ENCODE measurements at regions not wholly inside any gene's neighbourhood (a gene's known extent, or its start where the extent isn't known, plus 50 kb on each side); places are given as distances from the start of the nearest gene placed in this dataset.
A peak's percentile ranks its signal among the peaks of the same experiment; 100 is the strongest.

DNA sequence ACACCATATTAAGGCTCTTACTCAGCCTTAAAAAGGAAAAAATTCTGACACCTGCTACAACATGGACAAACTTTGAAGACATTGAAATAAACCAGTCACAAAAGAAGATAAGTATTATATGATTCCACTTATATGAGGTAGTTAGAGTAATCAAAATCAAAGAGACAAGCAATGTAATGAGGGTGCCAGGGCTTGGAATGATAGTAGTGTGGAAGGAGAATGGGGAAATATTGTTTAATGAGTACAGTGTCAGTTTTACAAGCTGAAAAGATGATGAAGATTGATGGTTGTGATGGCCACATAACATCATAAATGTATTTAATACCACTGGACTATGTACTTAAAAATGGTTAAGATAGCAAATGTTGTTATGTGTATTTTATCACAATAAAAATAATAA, 485.7 kb downstream of the SPATA31D1 start:
- ATAC-seq (no peak), DNase-seq (ENCODE audit: low read depth in 1 of 2, low spot score in 1 of 2) (no peak), FAIRE-seq (no peak)
- Histone ChIP-seq H3K4me3 (no peak overlapping the region), H3K9me3 (no peaks in the 10 kb centered on the region), H3K4me2 (no peak overlapping the region), H3K4me1 (no peaks in the 10 kb centered on the region), H3K27ac (no peak overlapping the region)
- POLR2A ChIA-PET, result no interaction called here
- TF ChIP-seq CHD4 (IDR thresholded peaks at IDR 0.05; ENCODE audit: borderline replicate concordance) (no peak), RCOR1 (IDR thresholded peaks at IDR 0.05; ENCODE audit: low read depth, low read length) (no peak), EP300 (IDR thresholded peaks at IDR 0.05) (no peak)
- TF ChIP-seq, protein P1, sequence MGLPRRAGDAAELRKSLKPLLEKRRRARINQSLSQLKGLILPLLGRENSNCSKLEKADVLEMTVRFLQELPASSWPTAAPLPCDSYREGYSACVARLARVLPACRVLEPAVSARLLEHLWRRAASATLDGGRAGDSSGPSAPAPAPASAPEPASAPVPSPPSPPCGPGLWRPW (IDR thresholded peaks at IDR 0.05), result no peak
- TF ChIP-seq, protein P2, sequence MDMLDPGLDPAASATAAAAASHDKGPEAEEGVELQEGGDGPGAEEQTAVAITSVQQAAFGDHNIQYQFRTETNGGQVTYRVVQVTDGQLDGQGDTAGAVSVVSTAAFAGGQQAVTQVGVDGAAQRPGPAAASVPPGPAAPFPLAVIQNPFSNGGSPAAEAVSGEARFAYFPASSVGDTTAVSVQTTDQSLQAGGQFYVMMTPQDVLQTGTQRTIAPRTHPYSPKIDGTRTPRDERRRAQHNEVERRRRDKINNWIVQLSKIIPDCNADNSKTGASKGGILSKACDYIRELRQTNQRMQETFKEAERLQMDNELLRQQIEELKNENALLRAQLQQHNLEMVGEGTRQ (IDR thresholded peaks at IDR 0.05), result no peak
- CTCF ChIA-PET, result interaction anchor here (0.5 kb wide), 1 partner anchor 16 kb away, joined by 3 read pairs; no protein-coding TSS in a partner anchor

DNA sequence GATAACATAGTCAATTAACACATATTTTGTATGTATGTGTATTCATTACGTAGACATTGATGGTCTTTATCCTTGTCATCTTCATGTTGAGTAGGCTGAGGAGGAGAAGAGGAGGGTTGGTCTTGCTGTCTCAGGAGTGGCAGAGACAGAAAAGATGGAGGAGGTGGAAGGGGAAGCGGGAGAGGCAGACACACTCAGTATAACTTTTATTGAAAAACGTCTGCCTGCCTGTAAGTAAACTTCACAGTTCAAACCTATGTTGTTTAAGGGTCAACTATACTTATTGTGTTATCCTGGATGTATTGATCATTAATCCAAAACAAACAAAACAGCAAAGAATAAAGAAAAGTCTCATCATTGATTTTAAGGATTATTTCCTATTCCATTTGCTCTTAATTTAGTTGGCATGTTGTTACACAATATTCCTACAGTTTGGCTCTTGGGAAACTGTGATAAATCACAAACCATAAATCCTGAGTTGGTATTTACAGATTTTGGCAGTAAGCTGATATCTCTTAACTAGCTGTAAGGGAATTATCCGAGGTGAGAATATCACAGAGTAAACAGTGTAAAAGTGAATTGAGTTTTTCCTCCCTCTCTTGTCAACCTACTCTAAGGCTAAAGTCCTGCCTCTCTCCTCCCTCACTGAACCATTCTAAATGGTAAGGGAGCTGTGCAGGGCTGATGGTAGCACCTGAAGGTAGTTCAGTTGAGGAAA, 487.2 kb downstream of the SPATA31D1 start:
- no peak for ATAC-seq
- Histone ChIP-seq H3K4me2 (no peak overlapping the region), H3K9me3 (no peaks in the 10 kb centered on the region), H3K4me1 (no peaks in the 10 kb centered on the region), H3K27ac (no peak overlapping the region), H3K4me3 (no peak overlapping the region)
- ChIA-PET POLR2A (no interaction called here), CTCF (interaction anchor here (1.0 kb wide), 1 partner anchor 8 kb away, joined by 3 read pairs; no protein-coding TSS in a partner anchor)
- no peak for TF ChIP-seq RAD21 (conservative IDR thresholded peaks at IDR 0.05 in 1 of 2, IDR thresholded peaks at IDR 0.05 in 1 of 2)
- TF ChIP-seq HOXA7 (CRISPR knock-in tag; IDR thresholded peaks at IDR 0.05), result no peak
- TF ChIP-seq EP300 (IDR thresholded peaks at IDR 0.05), result no peak
- no peak for TF ChIP-seq JUNB (IDR thresholded peaks at IDR 0.05)
- TF ChIP-seq, protein P3, sequence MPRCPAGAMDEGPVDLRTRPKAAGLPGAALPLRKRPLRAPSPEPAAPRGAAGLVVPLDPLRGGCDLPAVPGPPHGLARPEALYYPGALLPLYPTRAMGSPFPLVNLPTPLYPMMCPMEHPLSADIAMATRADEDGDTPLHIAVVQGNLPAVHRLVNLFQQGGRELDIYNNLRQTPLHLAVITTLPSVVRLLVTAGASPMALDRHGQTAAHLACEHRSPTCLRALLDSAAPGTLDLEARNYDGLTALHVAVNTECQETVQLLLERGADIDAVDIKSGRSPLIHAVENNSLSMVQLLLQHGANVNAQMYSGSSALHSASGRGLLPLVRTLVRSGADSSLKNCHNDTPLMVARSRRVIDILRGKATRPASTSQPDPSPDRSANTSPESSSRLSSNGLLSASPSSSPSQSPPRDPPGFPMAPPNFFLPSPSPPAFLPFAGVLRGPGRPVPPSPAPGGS (IDR thresholded peaks at IDR 0.05), result no peak
- TF ChIP-seq GATA3 (IDR thresholded peaks at IDR 0.05; ENCODE audit: borderline replicate concordance), result no peak
- TF ChIP-seq HEYL (CRISPR knock-in tag; IDR thresholded peaks at IDR 0.05), result no peak
- TF ChIP-seq KDM5A (IDR thresholded peaks at IDR 0.05), result no peak
- TF ChIP-seq EHF (CRISPR knock-in tag; IDR thresholded peaks at IDR 0.05), result no peak
- TF ChIP-seq FOSL2 (IDR thresholded peaks at IDR 0.05), result no peak
- TF ChIP-seq FOSL2 (CRISPR knock-in tag; IDR thresholded peaks at IDR 0.05), result no peak
- no peak for TF ChIP-seq KDM1A (IDR thresholded peaks at IDR 0.05; ENCODE audit: low read depth)
- no peak for TF ChIP-seq EHMT2 (IDR thresholded peaks at IDR 0.05; ENCODE audit: low read depth)
- no peak for TF ChIP-seq RCOR1 (IDR thresholded peaks at IDR 0.05; ENCODE audit: low read depth, low read length)
- TF ChIP-seq MAZ (IDR thresholded peaks at IDR 0.05; ENCODE audit: borderline replicate concordance, low read depth, low read length), result no peak
- TF ChIP-seq NFE2L2 (conservative IDR thresholded peaks at IDR 0.05; ENCODE audit: low read length), result no peak
- TF ChIP-seq JUN (IDR thresholded peaks at IDR 0.05), result no peak
- TF ChIP-seq RFX5 (IDR thresholded peaks at IDR 0.05), result no peak
- TF ChIP-seq, protein P4, sequence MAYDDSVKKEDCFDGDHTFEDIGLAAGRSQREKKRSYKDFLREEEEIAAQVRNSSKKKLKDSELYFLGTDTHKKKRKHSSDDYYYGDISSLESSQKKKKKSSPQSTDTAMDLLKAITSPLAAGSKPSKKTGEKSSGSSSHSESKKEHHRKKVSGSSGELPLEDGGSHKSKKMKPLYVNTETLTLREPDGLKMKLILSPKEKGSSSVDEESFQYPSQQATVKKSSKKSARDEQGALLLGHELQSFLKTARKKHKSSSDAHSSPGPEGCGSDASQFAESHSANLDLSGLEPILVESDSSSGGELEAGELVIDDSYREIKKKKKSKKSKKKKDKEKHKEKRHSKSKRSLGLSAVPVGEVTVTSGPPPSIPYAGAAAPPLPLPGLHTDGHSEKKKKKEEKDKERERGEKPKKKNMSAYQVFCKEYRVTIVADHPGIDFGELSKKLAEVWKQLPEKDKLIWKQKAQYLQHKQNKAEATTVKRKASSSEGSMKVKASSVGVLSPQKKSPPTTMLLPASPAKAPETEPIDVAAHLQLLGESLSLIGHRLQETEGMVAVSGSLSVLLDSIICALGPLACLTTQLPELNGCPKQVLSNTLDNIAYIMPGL (CRISPR knock-in tag; IDR thresholded peaks at IDR 0.05; ENCODE audit: borderline replicate concordance), result no peak
- TF ChIP-seq, protein P1 (IDR thresholded peaks at IDR 0.05), result no peak
- 38% methylated on average over 4 of the region's 4 CpGs for WGBS (ENCODE audit: missing lambda C conversion rate)
- FAIRE-seq, result peak; percentile 49
- no peak for DNase-seq (ENCODE audit: low read depth in 1 of 2, low spot score in 1 of 2)

Measured in A549 (cell line).